ENCODE measurements at regions not wholly inside any gene's neighbourhood (a gene's known extent, or its start where the extent isn't known, plus 50 kb on each side); places are given as distances from the start of the nearest gene placed in this dataset.
"Not testable (repeated sequence)": the region's sequence is repeated elsewhere in the genome, so short reads cannot be mapped to it uniquely, and the experiment has no call there.

DNA sequence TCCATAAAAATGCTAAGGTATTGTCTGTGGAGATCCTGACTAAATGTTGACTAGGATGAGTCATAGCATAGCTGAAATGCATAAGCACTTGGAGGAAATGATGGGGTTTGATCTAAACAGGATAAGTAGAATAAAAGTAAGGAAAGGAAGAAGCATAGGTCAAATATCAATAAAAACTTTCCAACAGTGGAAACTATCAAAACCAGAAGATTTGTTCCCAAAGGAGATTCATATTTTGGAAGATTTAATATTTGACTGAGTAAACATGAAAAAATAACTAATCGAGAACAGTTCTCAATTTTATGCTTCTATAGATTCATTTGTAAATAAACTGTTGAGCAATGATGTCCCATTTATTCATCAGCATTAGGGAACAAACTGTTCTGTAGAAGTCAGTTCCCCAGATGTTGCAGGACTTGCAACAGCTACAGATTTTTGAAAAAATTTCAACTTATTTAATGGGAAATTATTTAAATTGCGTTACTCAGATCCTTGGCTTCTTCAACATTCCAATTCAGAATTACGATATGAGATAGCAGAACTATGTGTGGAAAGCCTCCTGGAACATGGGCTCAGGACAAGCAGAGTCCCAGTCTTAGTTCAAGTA lies 133.7 kb upstream of the TBX18 start:
- POLR2A ChIA-PET = no interaction called here
- no peak for DNase-seq (ENCODE audit: extremely low spot score)
- CTCF ChIA-PET = no interaction called here
- TF ChIP-seq BHLHE40 (IDR thresholded peaks at IDR 0.05; ENCODE audit: borderline replicate concordance) = no peak
- no peak for TF ChIP-seq ZNF384 (IDR thresholded peaks at IDR 0.05)
- TF ChIP-seq SUZ12 (IDR thresholded peaks at IDR 0.05) = no peak

DNA sequence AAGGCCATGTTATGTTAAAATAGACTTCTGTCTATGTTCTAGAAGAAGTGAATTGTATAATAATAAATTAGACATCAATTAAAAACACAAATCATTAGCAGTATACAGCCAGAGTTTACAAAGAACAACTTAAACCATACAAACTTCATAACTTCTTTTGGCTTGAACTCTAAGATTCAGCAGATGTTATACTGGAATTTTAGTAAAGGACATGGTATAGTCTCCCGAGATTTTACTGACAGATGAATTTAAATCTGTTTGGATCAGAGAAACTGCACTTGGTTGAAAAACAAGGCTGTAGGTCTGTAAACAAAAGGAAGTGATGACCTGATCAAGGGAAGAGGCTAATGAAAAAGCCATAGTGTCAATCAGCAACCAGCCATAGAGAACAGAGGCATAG lies 132.6 kb upstream of the TBX18 start:
- DNase-seq (ENCODE audit: extremely low spot score) = no peak
- CTCF ChIA-PET = interaction anchor here (0.6 kb wide), 1 partner anchor 404 kb away, joined by 4 read pairs; no protein-coding TSS in a partner anchor
- POLR2A ChIA-PET = no interaction called here
- TF ChIP-seq FOXM1 (IDR thresholded peaks at IDR 0.05; ENCODE audit: borderline replicate concordance) (no peak), ZNF384 (IDR thresholded peaks at IDR 0.05) (no peak), TARDBP (IDR thresholded peaks at IDR 0.05) (no peak), FOXK2 (IDR thresholded peaks at IDR 0.05) (no peak), NFRKB (IDR thresholded peaks at IDR 0.05) (no peak), L3MBTL2 (conservative IDR thresholded peaks at IDR 0.05) (no peak), BHLHE40 (IDR thresholded peaks at IDR 0.05; ENCODE audit: borderline replicate concordance) (no peak), LEF1 (IDR thresholded peaks at IDR 0.05; ENCODE audit: borderline replicate concordance) (no peak), ARNT (IDR thresholded peaks at IDR 0.05) (no peak), FOXA1 (IDR thresholded peaks at IDR 0.05) (no peak), CTBP1 (IDR thresholded peaks at IDR 0.05; ENCODE audit: borderline replicate concordance) (no peak)

DNA sequence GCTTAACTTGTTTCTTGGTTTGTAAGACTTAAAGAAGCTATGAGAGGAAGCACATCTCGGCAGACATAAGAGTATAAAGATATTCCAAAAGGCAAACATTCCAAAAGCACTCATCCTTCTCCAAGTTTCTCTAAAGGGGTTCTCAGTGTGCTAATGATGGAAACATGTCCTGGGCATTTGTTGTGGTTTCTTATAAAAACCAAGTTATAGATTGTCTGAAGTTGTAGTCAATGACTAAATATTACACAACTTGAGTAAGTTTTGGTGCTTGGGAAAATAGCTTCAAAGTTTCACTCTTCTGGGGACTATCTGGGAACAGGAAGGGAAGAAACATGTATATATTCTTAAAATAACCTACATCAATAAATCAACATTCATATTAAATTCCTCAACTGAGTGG lies 128.3 kb upstream of the TBX18 start:
- POLR2A ChIA-PET = no interaction called here
- no peak for TF ChIP-seq FOXK2 (IDR thresholded peaks at IDR 0.05)
- no peak for TF ChIP-seq ELF4 (IDR thresholded peaks at IDR 0.05)
- TF ChIP-seq SUZ12 (IDR thresholded peaks at IDR 0.05) = no peak
- TF ChIP-seq ARNT (IDR thresholded peaks at IDR 0.05) = no peak
- TF ChIP-seq, protein P1, sequence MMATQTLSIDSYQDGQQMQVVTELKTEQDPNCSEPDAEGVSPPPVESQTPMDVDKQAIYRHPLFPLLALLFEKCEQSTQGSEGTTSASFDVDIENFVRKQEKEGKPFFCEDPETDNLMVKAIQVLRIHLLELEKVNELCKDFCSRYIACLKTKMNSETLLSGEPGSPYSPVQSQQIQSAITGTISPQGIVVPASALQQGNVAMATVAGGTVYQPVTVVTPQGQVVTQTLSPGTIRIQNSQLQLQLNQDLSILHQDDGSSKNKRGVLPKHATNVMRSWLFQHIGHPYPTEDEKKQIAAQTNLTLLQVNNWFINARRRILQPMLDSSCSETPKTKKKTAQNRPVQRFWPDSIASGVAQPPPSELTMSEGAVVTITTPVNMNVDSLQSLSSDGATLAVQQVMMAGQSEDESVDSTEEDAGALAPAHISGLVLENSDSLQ (IDR thresholded peaks at IDR 0.05) = no peak
- no peak for TF ChIP-seq ZNF384 (IDR thresholded peaks at IDR 0.05)
- no peak for TF ChIP-seq SP1 (IDR thresholded peaks at IDR 0.05)
- TF ChIP-seq BHLHE40 (IDR thresholded peaks at IDR 0.05; ENCODE audit: borderline replicate concordance) = no peak
- TF ChIP-seq L3MBTL2 (conservative IDR thresholded peaks at IDR 0.05) = no peak
- no peak for TF ChIP-seq LEF1 (IDR thresholded peaks at IDR 0.05; ENCODE audit: borderline replicate concordance)
- no peak for TF ChIP-seq FOXM1 (IDR thresholded peaks at IDR 0.05; ENCODE audit: borderline replicate concordance)
- TF ChIP-seq HDGF (IDR thresholded peaks at IDR 0.05; ENCODE audit: borderline replicate concordance) = no peak
- TF ChIP-seq TARDBP (IDR thresholded peaks at IDR 0.05) = no peak
- no peak for TF ChIP-seq NFRKB (IDR thresholded peaks at IDR 0.05)
- no peak for TF ChIP-seq CTBP1 (IDR thresholded peaks at IDR 0.05; ENCODE audit: borderline replicate concordance)
- TF ChIP-seq FOXA1 (IDR thresholded peaks at IDR 0.05) = no peak
- CTCF ChIA-PET = no interaction called here
- no peak for DNase-seq (ENCODE audit: extremely low spot score)

DNA sequence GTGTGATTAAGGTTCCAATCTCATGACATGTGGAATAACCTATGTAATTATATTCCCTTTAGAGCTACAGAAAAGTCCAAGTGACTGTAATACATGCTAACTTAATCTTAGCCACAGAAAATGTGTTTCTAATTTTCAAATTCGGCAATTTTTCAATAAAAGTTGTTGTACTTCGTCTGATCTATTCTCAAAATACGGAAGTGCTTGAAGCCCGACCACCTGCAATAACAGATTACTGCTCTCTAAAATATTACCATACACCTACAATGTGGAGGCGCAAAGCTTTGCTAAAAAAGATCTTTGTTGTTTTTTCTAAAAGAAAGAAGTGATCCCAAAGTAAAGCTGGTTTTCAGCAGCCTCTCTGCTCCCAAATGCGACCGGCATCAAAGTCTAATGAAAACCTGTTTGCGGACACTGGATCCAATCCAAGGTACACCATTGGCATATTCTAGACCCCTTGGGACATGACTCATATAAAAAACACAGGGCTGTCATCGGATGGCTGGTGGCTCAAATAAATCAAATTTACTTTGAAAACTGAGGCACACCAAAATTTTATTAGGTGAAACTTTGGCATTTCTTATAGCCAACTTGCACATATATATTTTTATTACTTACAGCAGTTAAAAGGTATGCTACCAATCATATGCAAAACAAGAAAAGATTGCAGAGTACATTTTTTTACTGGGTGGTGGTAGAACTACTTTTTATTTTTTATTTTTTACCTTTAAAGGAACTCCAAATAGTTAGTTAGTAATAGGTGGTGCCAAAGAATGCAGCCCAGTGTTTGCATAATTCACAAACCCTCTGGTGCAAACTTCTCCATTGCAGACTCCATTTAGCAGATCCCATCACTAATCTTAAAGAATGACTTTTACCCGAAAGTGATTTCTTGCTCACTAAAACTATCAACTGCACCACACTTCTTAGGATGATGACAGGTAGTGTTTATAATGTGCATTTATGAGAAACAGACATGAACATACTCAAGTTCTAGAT lies 118.7 kb upstream of the TBX18 start:
- no peak; the same call in 1 of the 2 replicates for TF ChIP-seq ELF4 (IDR thresholded peaks at IDR 0.05)
- TF ChIP-seq L3MBTL2 (conservative IDR thresholded peaks at IDR 0.05) = peak; percentile 61
- no peak for TF ChIP-seq LEF1 (IDR thresholded peaks at IDR 0.05; ENCODE audit: borderline replicate concordance)
- no peak for TF ChIP-seq HDGF (IDR thresholded peaks at IDR 0.05; ENCODE audit: borderline replicate concordance)
- TF ChIP-seq FOXK2 (IDR thresholded peaks at IDR 0.05) = no peak
- TF ChIP-seq CTBP1 (IDR thresholded peaks at IDR 0.05; ENCODE audit: borderline replicate concordance) = 0 out of 2 replicates have a peak, but pooled peaks have one; percentile 12
- TF ChIP-seq, protein P1 (IDR thresholded peaks at IDR 0.05) = peak; percentile 76
- no peak for TF ChIP-seq SP1 (IDR thresholded peaks at IDR 0.05)
- ChIA-PET CTCF (no interaction called here), POLR2A (interaction anchor here (0.9 to 1.3 kb wide), 3 partner anchors 10 to 109 kb away, joined by 3 to 4 read pairs (median 4); no protein-coding TSS in a partner anchor)
- DNase-seq (ENCODE audit: extremely low spot score) = peak; percentile 13

DNA sequence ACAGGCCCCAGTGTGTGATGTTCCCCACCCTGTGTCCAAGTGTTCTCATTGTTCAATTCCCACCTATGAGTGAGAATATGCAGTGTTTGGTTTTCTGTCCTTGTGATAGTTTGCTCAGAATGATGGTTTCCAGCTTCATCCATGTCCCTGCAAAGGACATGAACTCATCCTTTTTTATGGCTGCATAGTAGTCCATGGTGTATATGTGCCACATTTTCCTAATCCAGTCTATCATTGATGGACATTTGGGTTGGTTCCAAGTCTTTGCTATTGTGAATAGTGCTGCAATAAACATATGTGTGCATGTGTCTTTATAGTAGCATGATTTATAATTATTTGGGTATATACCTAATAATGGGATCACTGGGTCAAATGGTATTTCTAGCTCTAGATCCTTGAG lies 115.0 kb upstream of the TBX18 start:
- CTCF ChIA-PET; POLR2A ChIA-PET; DNase-seq (ENCODE audit: extremely low spot score): not testable (repeated sequence)

DNA sequence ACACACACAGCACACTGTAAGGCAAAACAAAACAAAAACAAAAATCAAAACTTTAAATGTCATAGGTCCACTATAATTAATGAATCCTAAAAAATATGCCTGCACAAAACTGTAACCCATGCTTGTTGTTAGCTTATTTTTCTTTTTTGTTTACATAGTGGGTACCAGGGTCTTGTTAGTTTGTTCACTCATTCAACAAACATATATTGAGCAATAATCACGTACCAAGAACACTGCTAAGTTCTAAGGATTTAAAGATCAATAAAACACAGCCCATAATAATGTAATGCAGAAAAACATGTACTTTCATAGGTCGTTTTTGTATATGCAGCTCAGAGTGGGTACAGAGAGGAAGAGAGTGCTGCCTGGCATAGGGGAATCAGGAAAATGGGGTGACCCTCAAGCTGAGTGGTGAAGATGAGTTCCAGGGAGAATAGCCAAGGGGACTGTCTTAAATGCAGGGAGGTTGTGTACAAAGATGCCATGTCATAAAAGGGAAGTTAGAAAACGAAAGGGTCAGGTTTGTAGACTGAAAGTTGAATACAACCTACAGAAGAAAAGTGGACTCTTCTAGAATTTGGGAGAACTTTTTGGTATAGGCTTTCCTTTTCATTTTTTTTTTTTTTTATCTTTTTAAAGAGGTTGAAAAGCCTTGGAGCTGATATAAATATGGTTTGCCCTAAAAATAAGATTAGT lies 113.3 kb upstream of the TBX18 start:
- TF ChIP-seq ZNF384 (IDR thresholded peaks at IDR 0.05) = no peak
- TF ChIP-seq LEF1 (IDR thresholded peaks at IDR 0.05; ENCODE audit: borderline replicate concordance) = no peak
- no peak for TF ChIP-seq SP1 (IDR thresholded peaks at IDR 0.05)
- TF ChIP-seq FOXM1 (IDR thresholded peaks at IDR 0.05; ENCODE audit: borderline replicate concordance) = no peak
- no peak for TF ChIP-seq NFRKB (IDR thresholded peaks at IDR 0.05)
- no peak for TF ChIP-seq SUZ12 (IDR thresholded peaks at IDR 0.05)
- no peak for TF ChIP-seq ARNT (IDR thresholded peaks at IDR 0.05)
- no peak for TF ChIP-seq BHLHE40 (IDR thresholded peaks at IDR 0.05; ENCODE audit: borderline replicate concordance)
- no peak for TF ChIP-seq L3MBTL2 (conservative IDR thresholded peaks at IDR 0.05)
- ChIA-PET POLR2A (no interaction called here), CTCF (interaction anchor here (0.6 kb wide), 1 partner anchor 477 kb away, joined by 10 read pairs; no protein-coding TSS in a partner anchor)
- DNase-seq (ENCODE audit: extremely low spot score) = no peak

Measured in HEK293T (cell line).